HEK293 (cell line): ENCODE measurements at regions not wholly inside any gene's neighbourhood (a gene's known extent, or its start where the extent isn't known, plus 50 kb on each side); places are given as distances from the start of the nearest gene placed in this dataset.

ENCODE experiments used
- CTCF ChIA-PET: fragments of 350-600 bp; formaldehyde crosslinking; extraction: SDS; loops from one replicate; lab custom pipeline; 2021; ENCODE audit warnings: antibody characterized with exemption; lab: Yijun Ruan, JAX
- POLR2A ChIA-PET: fragments of 300-600 bp; formaldehyde crosslinking; extraction: SDS; loops from one replicate; lab custom pipeline; 2020; ENCODE audit warnings: antibody characterized with exemption, inconsistent platforms; lab: Yijun Ruan, JAX
- H3K27ac ChIP-seq: fragments of 200-500 bp; sonication (Bioruptor generic); 2 replicates; pipeline ENCODE4 v1.5.1; 2014; ENCODE audit warnings: low read depth, low read length, control low read depth, inconsistent platforms; ENCODE audit errors: extremely low read depth
- H3K36me3 ChIP-seq, 2 experiments: fragments of 200-500 bp in 1 of 2; sonication (Bioruptor generic) in 1 of 2; 1 replicate in 1 of 2; 2 replicates in 1 of 2; pipeline ENCODE4 v1.5.1; 2014 to 2017; ENCODE audit warnings: inconsistent platforms in 2 of 2, low read length in 2 of 2; ENCODE audit not compliant: control insufficient read depth in 2 of 2, insufficient read depth in 1 of 2
- H3K4me1 ChIP-seq: fragments of 200-500 bp; sonication (Bioruptor generic); 2 replicates; pipeline ENCODE4 v1.5.1; 2014; ENCODE audit warnings: mild to moderate bottlenecking, low read length, inconsistent platforms; ENCODE audit not compliant: control insufficient read depth, insufficient read depth
- H3K4me3 ChIP-seq: 2 replicates; pipeline ENCODE4 v1.5.1; 2011; ENCODE audit warnings: low read depth, mild to moderate bottlenecking, control low read depth, low read length, moderate library complexity
- H3K9me3 ChIP-seq: fragments of 200-500 bp; sonication (Bioruptor generic); 2 replicates; pipeline ENCODE4 v1.5.1; 2014; ENCODE audit warnings: low read depth, low read length, inconsistent platforms; ENCODE audit not compliant: control insufficient read depth, insufficient read depth
- HOXD13 ChIP-seq: sonication (generic); formaldehyde crosslinking; IDR thresholded peaks from 2 replicates; pipeline ENCODE4 v1.8.0; 2022; ENCODE audit warnings: missing genetic modification reagents, borderline replicate concordance
- OSR2 ChIP-seq: fragments of 450-650 bp; formaldehyde crosslinking; IDR thresholded peaks from 2 replicates; pipeline ENCODE4 v1.5.1; 2016; ENCODE audit warnings: missing biosample characterization, missing genetic modification characterization
- SP2 ChIP-seq: fragments of 450-650 bp; formaldehyde crosslinking; IDR thresholded peaks from 2 replicates; pipeline ENCODE4 v1.5.1; 2016; ENCODE audit warnings: missing biosample characterization, missing genetic modification characterization
- ZBTB7A ChIP-seq: fragments of 450-650 bp; formaldehyde crosslinking; IDR thresholded peaks from 2 replicates; pipeline ENCODE4 v1.5.1; 2016; ENCODE audit warnings: low read depth, missing biosample characterization, missing genetic modification characterization
- ZNF10 ChIP-seq: fragments of 450-650 bp; formaldehyde crosslinking; IDR thresholded peaks from 2 replicates; pipeline ENCODE4 v1.5.1; 2017; ENCODE audit warnings: missing biosample characterization, missing genetic modification characterization
- ZNF16 ChIP-seq: fragments of 450-650 bp; formaldehyde crosslinking; IDR thresholded peaks from 2 replicates; pipeline ENCODE4 v1.5.1; 2016; ENCODE audit warnings: low read depth, missing biosample characterization, missing genetic modification characterization
- ZNF23 ChIP-seq: fragments of 450-650 bp; formaldehyde crosslinking; IDR thresholded peaks from 2 replicates; pipeline ENCODE4 v1.5.1; 2016; ENCODE audit warnings: missing biosample characterization, missing genetic modification characterization, borderline replicate concordance
- ZNF311 ChIP-seq: fragments of 450-650 bp; formaldehyde crosslinking; IDR thresholded peaks from 2 replicates; pipeline ENCODE4 v1.5.1; 2017; ENCODE audit warnings: missing biosample characterization, missing genetic modification characterization, borderline replicate concordance
- ZNF335 ChIP-seq: fragments of 450-650 bp; formaldehyde crosslinking; conservative IDR thresholded peaks from 2 replicates; pipeline ENCODE4 v1.5.1; 2016; ENCODE audit warnings: missing biosample characterization, missing genetic modification characterization
- ZNF354C ChIP-seq: fragments of 450-650 bp; formaldehyde crosslinking; IDR thresholded peaks from 2 replicates; pipeline ENCODE4 v1.5.1; 2016; ENCODE audit warnings: missing biosample characterization, missing genetic modification characterization, low read depth, borderline replicate concordance
- ZNF501 ChIP-seq: fragments of 450-650 bp; formaldehyde crosslinking; IDR thresholded peaks from 2 replicates; pipeline ENCODE4 v1.5.1; 2016; ENCODE audit warnings: missing biosample characterization, missing genetic modification characterization
- ZNF510 ChIP-seq: fragments of 450-650 bp; formaldehyde crosslinking; IDR thresholded peaks from 2 replicates; pipeline ENCODE4 v1.5.1; 2018; ENCODE audit warnings: mild to moderate bottlenecking, missing genetic modification characterization, missing biosample characterization; ENCODE audit not compliant: insufficient replicate concordance
- ZNF530 ChIP-seq: fragments of 450-650 bp; formaldehyde crosslinking; IDR thresholded peaks from 2 replicates; pipeline ENCODE4 v1.5.1; 2016; ENCODE audit warnings: low read depth, missing biosample characterization, missing genetic modification characterization
- ZNF549 ChIP-seq: fragments of 450-650 bp; IDR thresholded peaks from 2 replicates; pipeline ENCODE4 v1.5.1; 2018; ENCODE audit warnings: missing biosample characterization, missing genetic modification characterization, mild to moderate bottlenecking, inconsistent platforms, moderate library complexity
- ZNF585B ChIP-seq: fragments of 450-650 bp; formaldehyde crosslinking; IDR thresholded peaks from 2 replicates; pipeline ENCODE4 v1.5.1; 2016; ENCODE audit warnings: missing biosample characterization, missing genetic modification characterization
- ZNF776 ChIP-seq: fragments of 450-650 bp; formaldehyde crosslinking; IDR thresholded peaks from 2 replicates; pipeline ENCODE4 v1.5.0; 2017; ENCODE audit warnings: missing biosample characterization, missing genetic modification characterization, borderline replicate concordance
- TF ChIP-seq, protein P1 (sequence below): fragments of 450-650 bp; formaldehyde crosslinking; IDR thresholded peaks from 2 replicates; pipeline ENCODE4 v1.5.1; 2016; ENCODE audit warnings: missing biosample characterization, missing genetic modification characterization
- TF ChIP-seq, protein P2 (sequence below): fragments of 450-650 bp; formaldehyde crosslinking; conservative IDR thresholded peaks from 2 replicates; pipeline ENCODE4 v1.5.1; 2016; ENCODE audit warnings: low read depth, missing biosample characterization, missing genetic modification characterization
- TF ChIP-seq, protein P3 (sequence below): fragments of 450-650 bp; formaldehyde crosslinking; IDR thresholded peaks from 2 replicates; pipeline ENCODE4 v1.5.1; 2016; ENCODE audit warnings: missing biosample characterization, missing genetic modification characterization
- TF ChIP-seq, protein P4 (sequence below): sonication (generic); formaldehyde crosslinking; IDR thresholded peaks from 2 replicates; pipeline ENCODE4 v1.8.1; 2022; ENCODE audit warnings: mild to moderate bottlenecking, moderate library complexity, missing genetic modification reagents
- TF ChIP-seq, protein P5 (sequence below): fragments of 450-650 bp; formaldehyde crosslinking; IDR thresholded peaks from 2 replicates; pipeline ENCODE4 v1.5.1; 2016; ENCODE audit warnings: missing biosample characterization, missing genetic modification characterization

DNA sequence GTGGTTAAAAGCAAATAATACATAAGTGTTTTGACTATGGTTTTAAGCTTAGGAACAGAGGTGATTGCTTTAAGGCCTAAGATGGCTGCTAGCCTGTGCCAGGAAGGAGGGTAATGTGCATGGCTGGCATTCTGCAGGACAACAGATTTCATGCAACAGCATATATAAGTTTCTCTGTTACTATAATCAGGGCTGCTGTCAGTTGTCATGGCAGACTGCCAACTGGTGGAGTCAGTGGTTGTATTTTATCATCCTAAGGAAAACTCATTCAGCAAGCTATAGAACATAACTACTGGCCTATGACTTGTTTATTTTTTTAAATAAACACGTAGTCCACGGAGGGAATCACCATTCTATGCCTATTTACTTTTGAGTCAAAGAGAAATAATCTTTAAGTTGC lies 77.7 kb upstream of the DCAF8L1 start:
- POLR2A ChIA-PET, result no interaction called here
- Histone ChIP-seq H3K4me3 (no peak overlapping the region), H3K9me3 (no peaks in the 10 kb centered on the region), H3K4me1 (no peaks in the 10 kb centered on the region), H3K27ac (no peak overlapping the region), H3K36me3 (no peaks in the 10 kb centered on the region)
- TF ChIP-seq ZNF530 (tag by site-specific recombination) (no peak), ZNF335 (tag by site-specific recombination) (no peak), ZNF585B (tag by site-specific recombination) (no peak), ZBTB7A (no peak)
- TF ChIP-seq, protein P1, sequence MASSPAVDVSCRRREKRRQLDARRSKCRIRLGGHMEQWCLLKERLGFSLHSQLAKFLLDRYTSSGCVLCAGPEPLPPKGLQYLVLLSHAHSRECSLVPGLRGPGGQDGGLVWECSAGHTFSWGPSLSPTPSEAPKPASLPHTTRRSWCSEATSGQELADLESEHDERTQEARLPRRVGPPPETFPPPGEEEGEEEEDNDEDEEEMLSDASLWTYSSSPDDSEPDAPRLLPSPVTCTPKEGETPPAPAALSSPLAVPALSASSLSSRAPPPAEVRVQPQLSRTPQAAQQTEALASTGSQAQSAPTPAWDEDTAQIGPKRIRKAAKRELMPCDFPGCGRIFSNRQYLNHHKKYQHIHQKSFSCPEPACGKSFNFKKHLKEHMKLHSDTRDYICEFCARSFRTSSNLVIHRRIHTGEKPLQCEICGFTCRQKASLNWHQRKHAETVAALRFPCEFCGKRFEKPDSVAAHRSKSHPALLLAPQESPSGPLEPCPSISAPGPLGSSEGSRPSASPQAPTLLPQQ (tag by site-specific recombination), result no peak
- TF ChIP-seq, protein P2, sequence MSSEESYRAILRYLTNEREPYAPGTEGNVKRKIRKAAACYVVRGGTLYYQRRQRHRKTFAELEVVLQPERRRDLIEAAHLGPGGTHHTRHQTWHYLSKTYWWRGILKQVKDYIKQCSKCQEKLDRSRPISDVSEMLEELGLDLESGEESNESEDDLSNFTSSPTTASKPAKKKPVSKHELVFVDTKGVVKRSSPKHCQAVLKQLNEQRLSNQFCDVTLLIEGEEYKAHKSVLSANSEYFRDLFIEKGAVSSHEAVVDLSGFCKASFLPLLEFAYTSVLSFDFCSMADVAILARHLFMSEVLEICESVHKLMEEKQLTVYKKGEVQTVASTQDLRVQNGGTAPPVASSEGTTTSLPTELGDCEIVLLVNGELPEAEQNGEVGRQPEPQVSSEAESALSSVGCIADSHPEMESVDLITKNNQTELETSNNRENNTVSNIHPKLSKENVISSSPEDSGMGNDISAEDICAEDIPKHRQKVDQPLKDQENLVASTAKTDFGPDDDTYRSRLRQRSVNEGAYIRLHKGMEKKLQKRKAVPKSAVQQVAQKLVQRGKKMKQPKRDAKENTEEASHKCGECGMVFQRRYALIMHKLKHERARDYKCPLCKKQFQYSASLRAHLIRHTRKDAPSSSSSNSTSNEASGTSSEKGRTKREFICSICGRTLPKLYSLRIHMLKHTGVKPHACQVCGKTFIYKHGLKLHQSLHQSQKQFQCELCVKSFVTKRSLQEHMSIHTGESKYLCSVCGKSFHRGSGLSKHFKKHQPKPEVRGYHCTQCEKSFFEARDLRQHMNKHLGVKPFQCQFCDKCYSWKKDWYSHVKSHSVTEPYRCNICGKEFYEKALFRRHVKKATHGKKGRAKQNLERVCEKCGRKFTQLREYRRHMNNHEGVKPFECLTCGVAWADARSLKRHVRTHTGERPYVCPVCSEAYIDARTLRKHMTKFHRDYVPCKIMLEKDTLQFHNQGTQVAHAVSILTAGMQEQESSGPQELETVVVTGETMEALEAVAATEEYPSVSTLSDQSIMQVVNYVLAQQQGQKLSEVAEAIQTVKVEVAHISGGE (tag by site-specific recombination), result no peak
- TF ChIP-seq, protein P3, sequence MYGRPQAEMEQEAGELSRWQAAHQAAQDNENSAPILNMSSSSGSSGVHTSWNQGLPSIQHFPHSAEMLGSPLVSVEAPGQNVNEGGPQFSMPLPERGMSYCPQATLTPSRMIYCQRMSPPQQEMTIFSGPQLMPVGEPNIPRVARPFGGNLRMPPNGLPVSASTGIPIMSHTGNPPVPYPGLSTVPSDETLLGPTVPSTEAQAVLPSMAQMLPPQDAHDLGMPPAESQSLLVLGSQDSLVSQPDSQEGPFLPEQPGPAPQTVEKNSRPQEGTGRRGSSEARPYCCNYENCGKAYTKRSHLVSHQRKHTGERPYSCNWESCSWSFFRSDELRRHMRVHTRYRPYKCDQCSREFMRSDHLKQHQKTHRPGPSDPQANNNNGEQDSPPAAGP (tag by site-specific recombination), result no peak
- CTCF ChIA-PET, result no interaction called here

DNA sequence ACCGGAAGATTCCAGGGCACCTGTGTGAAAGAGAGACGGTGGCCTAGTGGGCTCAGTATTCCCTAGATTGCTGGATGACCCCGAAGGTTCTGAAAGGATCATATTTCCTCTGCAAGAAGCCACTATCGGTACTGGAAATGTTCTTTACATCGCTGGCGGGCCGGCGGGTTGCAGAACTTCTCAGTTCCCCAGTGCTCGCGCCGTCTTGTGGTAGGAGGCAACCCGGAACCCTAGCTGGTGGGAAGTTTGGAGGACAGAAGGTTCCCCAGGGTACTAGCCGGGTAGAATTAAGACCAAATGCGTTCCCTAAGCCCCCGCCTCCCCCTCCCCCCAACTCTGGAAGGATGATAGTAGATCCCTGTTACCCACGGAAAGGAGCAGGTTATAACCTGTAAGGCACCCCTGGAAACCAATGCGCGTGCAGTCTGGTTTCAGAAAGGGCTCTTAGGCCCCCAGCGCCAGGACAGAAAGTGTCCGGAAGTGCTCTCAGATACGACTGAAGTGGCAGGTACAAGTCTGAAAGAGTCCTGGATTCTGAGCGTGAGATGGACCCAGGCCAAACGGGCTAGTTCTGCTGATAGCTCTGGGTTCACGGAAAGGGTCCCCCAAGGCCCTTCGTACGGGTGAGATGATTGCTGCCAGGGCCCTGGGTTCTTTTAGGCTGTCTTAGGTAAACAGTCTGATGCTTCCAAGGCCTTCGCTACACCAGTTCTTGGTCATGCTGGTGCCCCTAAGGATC lies 61.7 kb upstream of the DCAF8L1 start:
- H3K27ac ChIP-seq, result no peak overlapping the region
- TF ChIP-seq ZNF510 (tag by site-specific recombination) (no peak), ZNF354C (no peak), ZNF549 (no peak), ZNF501 (tag by site-specific recombination) (no peak), ZNF335 (tag by site-specific recombination) (no peak), ZNF311 (no peak)
- no peaks in the 10 kb centered on the region for H3K36me3 ChIP-seq
- H3K4me1 ChIP-seq, result no peaks in the 10 kb centered on the region
- POLR2A ChIA-PET, result no interaction called here
- no peaks in the 10 kb centered on the region for H3K9me3 ChIP-seq
- H3K4me3 ChIP-seq, result no peak overlapping the region
- CTCF ChIA-PET, result no interaction called here

DNA sequence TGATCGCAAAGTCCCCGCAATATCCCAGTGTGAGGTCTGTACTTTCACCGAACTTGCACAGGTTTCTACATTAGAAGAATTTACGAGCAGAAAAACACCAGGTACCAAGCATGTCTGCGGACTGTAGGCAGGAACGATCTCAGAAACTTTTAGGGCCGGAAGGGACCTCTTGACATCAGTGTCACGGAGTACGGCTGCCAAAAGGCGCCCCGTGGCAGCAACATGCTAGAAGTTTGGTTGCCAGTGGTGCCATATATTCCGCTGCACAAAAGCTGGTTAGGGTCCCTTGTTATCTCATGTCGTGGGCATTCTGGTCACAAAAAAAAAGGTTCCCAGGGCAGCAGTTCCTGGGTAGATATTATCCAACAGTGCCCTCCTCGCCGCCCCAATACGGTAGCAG lies 61.0 kb upstream of the DCAF8L1 start:
- no peak overlapping the region for H3K4me3 ChIP-seq
- no peak overlapping the region for H3K27ac ChIP-seq
- no peaks in the 10 kb centered on the region for H3K36me3 ChIP-seq
- ChIA-PET POLR2A (no interaction called here), CTCF (no interaction called here)
- no peaks in the 10 kb centered on the region for H3K4me1 ChIP-seq
- no peaks in the 10 kb centered on the region for H3K9me3 ChIP-seq
- TF ChIP-seq ZNF776 (tag by site-specific recombination) (no peak), ZNF23 (tag by site-specific recombination) (no peak), HOXD13 (CRISPR knock-in tag) (no peak), ZNF16 (tag by site-specific recombination) (no peak), OSR2 (no peak), ZNF10 (tag by site-specific recombination) (no peak), SP2 (tag by site-specific recombination) (no peak), ZNF501 (tag by site-specific recombination) (no peak)
- TF ChIP-seq, protein P4, sequence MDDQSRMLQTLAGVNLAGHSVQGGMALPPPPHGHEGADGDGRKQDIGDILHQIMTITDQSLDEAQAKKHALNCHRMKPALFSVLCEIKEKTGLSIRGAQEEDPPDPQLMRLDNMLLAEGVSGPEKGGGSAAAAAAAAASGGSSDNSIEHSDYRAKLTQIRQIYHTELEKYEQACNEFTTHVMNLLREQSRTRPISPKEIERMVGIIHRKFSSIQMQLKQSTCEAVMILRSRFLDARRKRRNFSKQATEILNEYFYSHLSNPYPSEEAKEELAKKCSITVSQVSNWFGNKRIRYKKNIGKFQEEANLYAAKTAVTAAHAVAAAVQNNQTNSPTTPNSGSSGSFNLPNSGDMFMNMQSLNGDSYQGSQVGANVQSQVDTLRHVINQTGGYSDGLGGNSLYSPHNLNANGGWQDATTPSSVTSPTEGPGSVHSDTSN (CRISPR knock-in tag), result no peak
- TF ChIP-seq, protein P5, sequence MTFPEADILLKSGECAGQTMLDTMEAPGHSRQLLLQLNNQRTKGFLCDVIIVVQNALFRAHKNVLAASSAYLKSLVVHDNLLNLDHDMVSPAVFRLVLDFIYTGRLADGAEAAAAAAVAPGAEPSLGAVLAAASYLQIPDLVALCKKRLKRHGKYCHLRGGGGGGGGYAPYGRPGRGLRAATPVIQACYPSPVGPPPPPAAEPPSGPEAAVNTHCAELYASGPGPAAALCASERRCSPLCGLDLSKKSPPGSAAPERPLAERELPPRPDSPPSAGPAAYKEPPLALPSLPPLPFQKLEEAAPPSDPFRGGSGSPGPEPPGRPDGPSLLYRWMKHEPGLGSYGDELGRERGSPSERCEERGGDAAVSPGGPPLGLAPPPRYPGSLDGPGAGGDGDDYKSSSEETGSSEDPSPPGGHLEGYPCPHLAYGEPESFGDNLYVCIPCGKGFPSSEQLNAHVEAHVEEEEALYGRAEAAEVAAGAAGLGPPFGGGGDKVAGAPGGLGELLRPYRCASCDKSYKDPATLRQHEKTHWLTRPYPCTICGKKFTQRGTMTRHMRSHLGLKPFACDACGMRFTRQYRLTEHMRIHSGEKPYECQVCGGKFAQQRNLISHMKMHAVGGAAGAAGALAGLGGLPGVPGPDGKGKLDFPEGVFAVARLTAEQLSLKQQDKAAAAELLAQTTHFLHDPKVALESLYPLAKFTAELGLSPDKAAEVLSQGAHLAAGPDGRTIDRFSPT (tag by site-specific recombination), result no peak
